H9 (cell line): ENCODE measurements at regions not wholly inside any gene's neighbourhood (a gene's known extent, or its start where the extent isn't known, plus 50 kb on each side); places are given as distances from the start of the nearest gene placed in this dataset.

Experiments
- DNase-seq: peaks from one replicate; pipeline ENCODE4 v3.0.0-alpha.2; 2017
- H2AFZ ChIP-seq: one replicate; pipeline ENCODE4 v1.6.1; 2013; ENCODE audit warnings: mild to moderate bottlenecking, low read length, control low read depth, moderate library complexity
- H2AK5ac ChIP-seq: 2 replicates; pipeline ENCODE4 v1.6.1; 2013; ENCODE audit warnings: low read length, control low read depth, mixed read lengths; ENCODE audit not compliant: insufficient read length
- H2BK120ac ChIP-seq: one replicate; pipeline ENCODE4 v1.6.1; 2013; ENCODE audit warnings: low read depth, mild to moderate bottlenecking, low read length, control low read depth, inconsistent platforms; ENCODE audit not compliant: poor library complexity, severe bottlenecking
- H2BK12ac ChIP-seq: 2 replicates; pipeline ENCODE4 v1.6.1; 2013; ENCODE audit warnings: low read length, control low read depth, mixed read lengths, low read depth; ENCODE audit not compliant: insufficient read length
- H2BK15ac ChIP-seq: 2 replicates; pipeline ENCODE4 v1.6.1; 2013; ENCODE audit warnings: low read depth, low read length, control low read depth
- H2BK20ac ChIP-seq: one replicate; pipeline ENCODE4 v1.6.1; 2013; ENCODE audit warnings: low read depth, mild to moderate bottlenecking, low read length, control low read depth, inconsistent platforms; ENCODE audit not compliant: poor library complexity, severe bottlenecking
- H2BK5ac ChIP-seq: 2 replicates; pipeline ENCODE4 v1.6.1; 2013; ENCODE audit warnings: low read length, control low read depth, mixed read lengths; ENCODE audit not compliant: insufficient read length
- H3K14ac ChIP-seq: 2 replicates; pipeline ENCODE4 v1.6.1; 2013; ENCODE audit warnings: low read length, control low read depth; ENCODE audit not compliant: insufficient read depth
- H3K18ac ChIP-seq: 2 replicates; pipeline ENCODE4 v1.6.1; 2013; ENCODE audit warnings: low read depth, mild to moderate bottlenecking, mixed read lengths, low read length, control low read depth; ENCODE audit not compliant: insufficient read length
- H3K23ac ChIP-seq: 2 replicates; pipeline ENCODE4 v1.6.1; 2013; ENCODE audit warnings: low read length, control low read depth, mixed read lengths, low read depth; ENCODE audit not compliant: insufficient read length
- H3K23me2 ChIP-seq: 2 replicates; pipeline ENCODE4 v1.6.1; 2013; ENCODE audit warnings: low read depth, mild to moderate bottlenecking, mixed read lengths, low read length, control low read depth; ENCODE audit not compliant: insufficient read length, poor library complexity, severe bottlenecking
- H3K27ac ChIP-seq: 2 replicates; pipeline ENCODE4 v1.5.1; 2013; ENCODE audit warnings: low read length, control low read depth, mixed read lengths, low read depth; ENCODE audit not compliant: insufficient read length
- H3K27me3 ChIP-seq: 2 replicates; pipeline ENCODE4 v1.6.1; 2013; ENCODE audit warnings: low read length, control low read depth, inconsistent platforms; ENCODE audit not compliant: insufficient read depth
- H3K4ac ChIP-seq: 2 replicates; pipeline ENCODE4 v1.6.1; 2013; ENCODE audit warnings: low read depth, mild to moderate bottlenecking, control low read depth, inconsistent platforms, low read length, moderate library complexity
- H3K4me1 ChIP-seq: 2 replicates; pipeline ENCODE4 v1.6.1; 2013; ENCODE audit warnings: low read length, control low read depth, inconsistent platforms; ENCODE audit not compliant: insufficient read depth
- H3K4me2 ChIP-seq: 2 replicates; pipeline ENCODE4 v1.6.1; 2013; ENCODE audit warnings: low read length, control low read depth, mixed read lengths; ENCODE audit not compliant: insufficient read length, insufficient read depth
- H3K56ac ChIP-seq: 2 replicates; pipeline ENCODE4 v1.6.1; 2013; ENCODE audit warnings: low read depth, mild to moderate bottlenecking, mixed read lengths, low read length, control low read depth; ENCODE audit not compliant: insufficient read length
- H3K79me1 ChIP-seq: 2 replicates; pipeline ENCODE4 v1.6.1; 2013; ENCODE audit warnings: low read depth, mild to moderate bottlenecking, moderate library complexity, low read length, control low read depth, inconsistent platforms; ENCODE audit not compliant: insufficient read depth, poor library complexity, severe bottlenecking
- H3K79me2 ChIP-seq: 2 replicates; pipeline ENCODE4 v1.6.1; 2013; ENCODE audit warnings: low read length, control low read depth, inconsistent platforms; ENCODE audit not compliant: insufficient read depth
- H3K9ac ChIP-seq: 2 replicates; pipeline ENCODE4 v1.6.1; 2013; ENCODE audit warnings: low read length, control low read depth, mixed read lengths; ENCODE audit not compliant: insufficient read length; ENCODE audit errors: extremely low read depth
- H3K9me3 ChIP-seq: one replicate; pipeline ENCODE4 v1.6.1; 2013; ENCODE audit warnings: low read depth, low read length, inconsistent platforms; ENCODE audit not compliant: control insufficient read depth
- H3T11ph ChIP-seq: one replicate; pipeline ENCODE4 v1.6.1; 2013; ENCODE audit warnings: mild to moderate bottlenecking, low read length, control low read depth, inconsistent platforms
- H4K20me1 ChIP-seq: one replicate; pipeline ENCODE4 v1.6.1; 2013; ENCODE audit not compliant: control insufficient read depth, insufficient read length, insufficient read depth
- H4K5ac ChIP-seq: 2 replicates; pipeline ENCODE4 v1.6.1; 2013; ENCODE audit warnings: low read depth, mild to moderate bottlenecking, mixed read lengths, low read length, control low read depth; ENCODE audit not compliant: insufficient read length
- H4K8ac ChIP-seq: replicated peaks from 2 replicates; pipeline ENCODE4 v1.6.1; 2013; ENCODE audit warnings: low read length, control low read depth, mixed read lengths, low read depth; ENCODE audit not compliant: insufficient read length
- H4K91ac ChIP-seq: 2 replicates; pipeline ENCODE4 v1.6.1; 2013; ENCODE audit warnings: low read depth, mild to moderate bottlenecking, moderate library complexity, mixed read lengths, low read length, control low read depth; ENCODE audit not compliant: insufficient read length
- H3K27ac Mint-ChIP-seq, 3 experiments: 2 replicates in 2 of 3; 3 replicates in 1 of 3; pipeline ENCODE4 v1.8.0; 2020 to 2021; ENCODE audit warnings: mixed read lengths in 3 of 3, mild to moderate bottlenecking in 1 of 3, moderate library complexity in 1 of 3
- H3K27me3 Mint-ChIP-seq: 2 replicates; pipeline ENCODE4 v1.8.0; 2021; ENCODE audit warnings: low read depth, mild to moderate bottlenecking, moderate library complexity, mixed read lengths
- H3K36me3 Mint-ChIP-seq, 3 experiments: 2 replicates in 2 of 3; 3 replicates in 1 of 3; pipeline ENCODE4 v1.8.0; 2020 to 2021; ENCODE audit warnings: low read depth in 3 of 3, mixed read lengths in 3 of 3; ENCODE audit not compliant: insufficient read depth in 1 of 3
- H3K4me1 Mint-ChIP-seq, 2 experiments: 2 replicates each; pipeline ENCODE4 v1.8.0; 2020; ENCODE audit warnings: mixed read lengths in 2 of 2
- H3K4me3 Mint-ChIP-seq, 2 experiments: 2 replicates in 1 of 2; 3 replicates in 1 of 2; pipeline ENCODE4 v1.8.0; 2020 to 2021; ENCODE audit warnings: mild to moderate bottlenecking in 2 of 2, mixed read lengths in 2 of 2, moderate library complexity in 1 of 2
- H3K9me3 Mint-ChIP-seq, 2 experiments: 2 replicates in 1 of 2; 3 replicates in 1 of 2; pipeline ENCODE4 v1.8.0; 2020; ENCODE audit warnings: mild to moderate bottlenecking in 2 of 2, mixed read lengths in 2 of 2, moderate library complexity in 1 of 2
- WGBS: extraction: QIAGEN DNeasy Blood & Tissue Kit; methylation state at CpG from one replicate; pipeline ENCODE4 v1.1.7; 2013; ENCODE audit warnings: missing lambda C conversion rate, low lambda C conversion rate, mixed read lengths; ENCODE audit not compliant: insufficient read length; ENCODE audit errors: extremely low coverage; 5-methylcytosine and 5-hydroxymethylcytosine counted together
- TF ChIP-seq, protein P1 (sequence below): fragments of 200-600 bp; sonication (generic); conservative IDR thresholded peaks from 3 replicates; pipeline ENCODE4 v1.8.0; 2021; ENCODE audit warnings: antibody characterized with exemption, mild to moderate bottlenecking

DNA sequence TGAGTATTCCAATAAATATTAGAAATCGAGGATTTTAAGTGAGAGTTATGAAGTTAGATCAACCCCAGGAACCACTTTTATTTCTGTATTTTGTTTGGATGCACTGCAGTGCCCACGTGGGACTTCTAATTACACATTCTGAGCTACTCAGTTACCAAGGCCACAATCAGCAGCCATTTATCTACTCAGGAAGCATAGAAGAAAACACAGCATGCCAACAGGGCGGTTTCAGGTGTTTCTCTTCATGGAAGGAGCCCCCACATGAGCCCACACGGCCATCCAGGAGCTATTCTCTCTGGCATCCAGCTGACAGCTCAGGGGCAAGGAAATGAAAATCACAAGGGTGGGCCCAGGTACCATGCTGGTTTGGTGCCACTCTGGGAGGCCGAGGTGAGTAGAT, 266.5 kb upstream of the MKLN1 start:
- Mint-ChIP-seq H3K27me3 (no peaks in the 10 kb centered on the region; the same call in 1 of the 2 replicates), H3K27ac (peak overlapping the region in 1 of 3 experiments; percentile 59; a peak in 1 of 7 replicates), H3K4me3 (no peak overlapping the region), H3K36me3 (peaks cover 17 to 27% (median 21%) of the 10 kb centered on the region in 3 experiments), H3K9me3 (peaks cover 22 to 30% of the 10 kb centered on the region in 2 experiments), H3K4me1 (peaks cover 0 to 3% of the 10 kb centered on the region in 2 experiments; a peak in 1 of 4 replicates)
- H2BK12ac ChIP-seq, result no peak overlapping the region
- no peak overlapping the region for H4K5ac ChIP-seq
- H3K79me2 ChIP-seq, result no peaks in the 10 kb centered on the region; the same call in 1 of the 2 replicates
- H3K4me2 ChIP-seq, result no peak overlapping the region
- H3K4ac ChIP-seq, result no peak overlapping the region
- H2BK15ac ChIP-seq, result no peak overlapping the region
- H4K8ac ChIP-seq, result no peak overlapping the region
- H3K18ac ChIP-seq, result no peak overlapping the region
- no peak overlapping the region for H3T11ph ChIP-seq
- no peak overlapping the region for H2AK5ac ChIP-seq
- no peak for DNase-seq
- H3K4me1 ChIP-seq, result no peaks in the 10 kb centered on the region
- H4K91ac ChIP-seq, result no peak overlapping the region
- H3K27me3 ChIP-seq, result no peaks in the 10 kb centered on the region
- no peaks in the 10 kb centered on the region for H3K79me1 ChIP-seq
- no peak overlapping the region for H3K56ac ChIP-seq
- H2BK5ac ChIP-seq, result no peak overlapping the region
- H3K9me3 ChIP-seq, result no peaks in the 10 kb centered on the region
- no peaks in the 10 kb centered on the region for H3K23me2 ChIP-seq
- no peak overlapping the region for H3K9ac ChIP-seq
- no peak overlapping the region for H3K14ac ChIP-seq
- no peak overlapping the region for H2BK20ac ChIP-seq
- TF ChIP-seq, protein P1, sequence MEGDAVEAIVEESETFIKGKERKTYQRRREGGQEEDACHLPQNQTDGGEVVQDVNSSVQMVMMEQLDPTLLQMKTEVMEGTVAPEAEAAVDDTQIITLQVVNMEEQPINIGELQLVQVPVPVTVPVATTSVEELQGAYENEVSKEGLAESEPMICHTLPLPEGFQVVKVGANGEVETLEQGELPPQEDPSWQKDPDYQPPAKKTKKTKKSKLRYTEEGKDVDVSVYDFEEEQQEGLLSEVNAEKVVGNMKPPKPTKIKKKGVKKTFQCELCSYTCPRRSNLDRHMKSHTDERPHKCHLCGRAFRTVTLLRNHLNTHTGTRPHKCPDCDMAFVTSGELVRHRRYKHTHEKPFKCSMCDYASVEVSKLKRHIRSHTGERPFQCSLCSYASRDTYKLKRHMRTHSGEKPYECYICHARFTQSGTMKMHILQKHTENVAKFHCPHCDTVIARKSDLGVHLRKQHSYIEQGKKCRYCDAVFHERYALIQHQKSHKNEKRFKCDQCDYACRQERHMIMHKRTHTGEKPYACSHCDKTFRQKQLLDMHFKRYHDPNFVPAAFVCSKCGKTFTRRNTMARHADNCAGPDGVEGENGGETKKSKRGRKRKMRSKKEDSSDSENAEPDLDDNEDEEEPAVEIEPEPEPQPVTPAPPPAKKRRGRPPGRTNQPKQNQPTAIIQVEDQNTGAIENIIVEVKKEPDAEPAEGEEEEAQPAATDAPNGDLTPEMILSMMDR, result no peak
- H3K27ac ChIP-seq, result no peak overlapping the region
- H2BK120ac ChIP-seq, result no peak overlapping the region
- H4K20me1 ChIP-seq, result no peaks in the 10 kb centered on the region
- no peak overlapping the region for H3K23ac ChIP-seq
- no peak overlapping the region for H2AFZ ChIP-seq
- WGBS, result no CpG with 5 or more reads among the region's 5 CpGs
